Activated T-helper 1 cell treated with anti-CD3 and anti-CD28 coated beads, Interleukin-12 subunit alpha, Interleukin-12 subunit beta, Interleukin-2, Interleukin-4 antibody, amounts not matched to agents 30 ng/mL and 10 ng/mL and 1 ng/mL, durations not matched to agents 14 hours and 24 hours and 36 hours (primary cell): ENCODE measurements at regions not wholly inside any gene's neighbourhood (a gene's known extent, or its start where the extent isn't known, plus 50 kb on each side); places are given as distances from the start of the nearest gene placed in this dataset.

Source experiments
- DNase-seq: peaks from one replicate; pipeline ENCODE4 v3.0.0; 2021; ENCODE audit warnings: low spot score
- H3K27ac Mint-ChIP-seq: one replicate; pipeline ENCODE4 v1.8.0; 2021; ENCODE audit warnings: mild to moderate bottlenecking, mixed read lengths
- H3K27me3 Mint-ChIP-seq: one replicate; pipeline ENCODE4 v1.8.0; 2022; ENCODE audit warnings: mild to moderate bottlenecking, moderate library complexity, mixed read lengths; ENCODE audit not compliant: insufficient read depth
- H3K36me3 Mint-ChIP-seq: one replicate; pipeline ENCODE4 v1.8.0; 2021; ENCODE audit warnings: low read depth, mixed read lengths
- H3K4me1 Mint-ChIP-seq: one replicate; pipeline ENCODE4 v1.8.0; 2021; ENCODE audit warnings: low read depth, mixed read lengths
- H3K4me3 Mint-ChIP-seq: one replicate; pipeline ENCODE4 v1.8.0; 2021; ENCODE audit warnings: mild to moderate bottlenecking, moderate library complexity, mixed read lengths
- H3K9me3 Mint-ChIP-seq: one replicate; pipeline ENCODE4 v1.8.0; 2021; ENCODE audit warnings: mixed read lengths
- intact Hi-C: fragments of 100-400 bp; cut with micrococcal nuclease; formaldehyde crosslinking; loops from one replicate; pipeline ENCODE4 v1.15.1; 2024

GRCh38 chr6:165986311-165986913 is 181.2 kb downstream of the TBXT start:
- Mint-ChIP-seq H3K4me1 (no peaks in the 10 kb centered on the region), H3K36me3 (no peaks in the 10 kb centered on the region), H3K4me3 (no peak overlapping the region), H3K27ac (no peak overlapping the region), H3K9me3 (no peaks in the 10 kb centered on the region), H3K27me3 (peaks cover 38% of the 10 kb centered on the region)
- no peak for DNase-seq
- intact Hi-C loops, result loop anchor here (5.0 kb wide), 1 partner anchor 324 kb away; the partner anchor contains the start of gene PDE10A

GRCh38 chr6:165985806-165986299 is 181.8 kb downstream of the TBXT start:
- H3K27ac Mint-ChIP-seq, result no peak overlapping the region
- H3K4me3 Mint-ChIP-seq, result no peak overlapping the region
- H3K4me1 Mint-ChIP-seq, result no peaks in the 10 kb centered on the region
- intact Hi-C loops, result loop anchor here (5.0 kb wide), 1 partner anchor 324 kb away; the partner anchor contains the start of gene PDE10A
- H3K27me3 Mint-ChIP-seq, result peaks cover 38% of the 10 kb centered on the region
- no peaks in the 10 kb centered on the region for H3K9me3 Mint-ChIP-seq
- H3K36me3 Mint-ChIP-seq, result no peaks in the 10 kb centered on the region
- no peak for DNase-seq

DNA sequence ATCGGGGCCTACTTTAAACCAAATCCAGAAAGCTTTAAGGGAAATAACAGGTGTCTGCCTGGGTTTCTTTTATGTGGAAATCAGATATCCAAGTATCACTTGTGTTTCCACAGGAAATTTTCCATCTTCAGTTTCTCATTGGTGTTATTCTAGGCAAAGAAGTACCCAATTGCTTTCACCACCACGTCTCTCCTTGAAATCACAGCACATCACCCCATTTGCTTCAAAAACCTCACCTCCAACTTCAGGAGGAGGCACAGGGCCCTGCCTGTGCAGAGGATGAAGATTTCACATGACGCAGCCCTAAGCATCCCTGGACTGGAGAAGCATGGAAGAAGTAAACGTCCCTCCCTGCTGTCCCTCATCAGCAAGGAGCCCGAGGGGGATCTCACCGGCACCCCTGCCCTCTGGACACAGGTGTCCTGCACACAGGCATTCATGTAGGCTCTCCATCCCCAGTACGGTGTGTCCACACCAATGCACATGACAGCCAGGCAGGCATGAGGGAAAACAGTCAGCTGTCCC is 182.3 kb downstream of the TBXT start:
- Mint-ChIP-seq H3K27ac (no peak overlapping the region), H3K4me3 (no peak overlapping the region), H3K36me3 (no peaks in the 10 kb centered on the region), H3K27me3 (peaks cover 35% of the 10 kb centered on the region), H3K4me1 (no peaks in the 10 kb centered on the region), H3K9me3 (no peaks in the 10 kb centered on the region)
- intact Hi-C loops, result loop anchor here (5.0 kb wide), 1 partner anchor 323 kb away; the partner anchor contains the start of gene PDE10A
- no peak for DNase-seq

DNA sequence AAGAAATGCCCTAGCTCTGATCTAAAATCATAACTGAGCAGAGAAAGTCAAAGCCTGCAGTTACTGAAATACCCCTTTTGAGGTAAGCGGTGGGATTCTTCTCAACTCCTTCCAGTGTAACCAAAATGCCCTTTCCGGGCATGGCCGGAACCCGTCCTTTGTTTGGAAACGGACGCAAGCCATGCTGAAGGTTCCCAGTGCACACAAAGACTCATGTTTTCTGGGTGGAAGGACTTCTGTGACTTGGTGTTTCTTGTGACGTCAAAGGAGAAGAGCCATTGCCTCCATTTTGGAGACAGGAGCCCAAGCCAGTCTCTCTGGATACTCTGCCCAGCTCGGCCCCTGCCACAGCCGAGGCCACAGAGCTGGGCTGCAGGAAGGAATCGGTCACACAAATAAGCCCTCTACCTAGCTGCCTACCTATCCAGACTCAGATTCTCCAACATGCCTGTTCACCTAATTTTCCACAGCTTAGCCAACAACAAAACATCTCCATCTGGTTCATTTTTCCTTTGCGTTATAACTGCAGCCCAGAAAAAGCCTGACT is 182.8 kb downstream of the TBXT start:
- Mint-ChIP-seq H3K9me3 (no peaks in the 10 kb centered on the region), H3K4me3 (no peak overlapping the region), H3K36me3 (no peaks in the 10 kb centered on the region), H3K27ac (no peak overlapping the region), H3K27me3 (peaks cover 35% of the 10 kb centered on the region), H3K4me1 (no peaks in the 10 kb centered on the region)
- intact Hi-C loops, result loop anchor here (5.0 kb wide), 1 partner anchor 323 kb away; the partner anchor contains the start of gene PDE10A
- no peak for DNase-seq

DNA sequence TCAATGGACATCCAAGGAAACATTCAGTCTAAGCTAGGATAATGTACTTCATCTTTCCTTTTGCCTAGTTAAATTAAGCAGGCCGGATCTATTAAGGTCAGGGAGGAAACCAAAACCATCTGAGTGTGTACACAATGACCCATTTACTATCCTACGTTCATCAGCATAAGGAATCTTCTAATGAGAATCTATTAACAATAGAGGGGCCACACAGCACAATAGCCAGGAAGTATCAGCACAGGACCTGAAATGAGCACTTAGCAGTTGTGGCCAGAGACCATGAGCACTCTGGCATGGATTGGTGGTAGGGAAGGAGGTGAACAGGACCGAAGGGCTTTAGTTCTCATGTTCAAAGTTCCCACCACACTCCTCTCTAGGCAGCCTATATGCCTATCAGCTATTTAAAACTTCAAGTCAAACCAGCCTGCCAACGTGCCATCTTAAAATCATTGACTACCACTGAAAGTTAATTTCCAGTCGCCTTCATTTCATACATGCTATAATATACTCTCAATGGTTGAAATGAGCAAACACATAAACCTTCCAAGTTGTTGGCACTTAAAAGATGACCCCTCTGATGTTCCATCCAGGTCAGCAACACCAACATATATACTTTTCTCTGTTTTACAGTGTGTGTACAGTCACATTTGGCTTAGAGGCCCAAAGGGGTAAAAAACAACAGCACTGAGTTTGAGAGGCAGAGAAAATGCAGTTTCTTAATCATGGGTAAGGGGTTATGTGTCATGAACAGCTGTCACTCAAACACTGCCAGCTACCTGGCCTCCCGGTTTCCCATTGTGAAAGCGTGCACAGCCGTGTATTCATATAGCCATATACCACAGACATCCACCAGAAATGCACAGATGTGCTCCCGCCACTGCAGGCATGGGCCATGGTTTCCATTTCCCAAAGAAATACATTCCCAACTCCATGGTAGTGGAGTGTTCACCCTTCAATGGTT is 184.3 kb downstream of the TBXT start:
- DNase-seq, result no peak
- Mint-ChIP-seq H3K4me3 (no peak overlapping the region), H3K27me3 (peaks cover 28% of the 10 kb centered on the region), H3K9me3 (no peaks in the 10 kb centered on the region), H3K36me3 (no peaks in the 10 kb centered on the region), H3K27ac (no peak overlapping the region), H3K4me1 (no peaks in the 10 kb centered on the region)
- intact Hi-C loops, result no loop called here

GRCh38 chr6:165978476-165978875 is 189.2 kb downstream of the TBXT start:
- Mint-ChIP-seq H3K27ac (no peak overlapping the region), H3K36me3 (no peaks in the 10 kb centered on the region), H3K27me3 (peaks cover 9% of the 10 kb centered on the region), H3K4me3 (no peak overlapping the region), H3K9me3 (no peaks in the 10 kb centered on the region), H3K4me1 (no peaks in the 10 kb centered on the region)
- DNase-seq, result no peak
- intact Hi-C loops, result no loop called here

GRCh38 chr6:165976684-165977083 is 191.0 kb downstream of the TBXT start:
- no peak overlapping the region for H3K4me3 Mint-ChIP-seq

DNA sequence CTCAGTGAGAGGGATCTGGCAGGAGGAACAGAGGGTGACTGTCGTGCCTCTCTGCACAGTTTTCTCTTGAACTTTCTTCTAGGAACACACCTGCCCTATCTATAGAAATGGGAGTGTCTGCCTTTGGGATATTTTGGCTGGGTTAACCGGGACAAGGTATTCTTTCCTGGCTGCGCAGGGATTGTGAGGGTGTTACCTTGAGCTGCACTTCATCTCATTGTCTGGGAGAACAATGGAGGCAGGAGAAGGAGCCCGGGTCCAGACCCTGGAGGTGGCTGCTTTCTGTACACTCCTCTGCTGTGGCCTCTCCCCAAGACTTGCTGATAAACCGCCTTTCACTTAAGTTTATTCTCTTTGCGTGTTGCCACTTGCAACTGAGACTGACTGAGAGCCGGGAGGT is 192.8 kb downstream of the TBXT start:
- intact Hi-C loops, result no loop called here
- DNase-seq, result no peak
- H3K4me1 Mint-ChIP-seq, result no peaks in the 10 kb centered on the region
- H3K9me3 Mint-ChIP-seq, result no peaks in the 10 kb centered on the region
- H3K4me3 Mint-ChIP-seq, result no peak overlapping the region
- no peak overlapping the region for H3K27ac Mint-ChIP-seq
- H3K36me3 Mint-ChIP-seq, result no peaks in the 10 kb centered on the region
- H3K27me3 Mint-ChIP-seq, result peaks cover 2% of the 10 kb centered on the region

More at GRCh38 chr6:165976684-165977083, 191.0 kb downstream of the TBXT start:
- intact Hi-C loops, result no loop called here
- peaks cover 2% of the 10 kb centered on the region for H3K27me3 Mint-ChIP-seq
- no peak for DNase-seq
- H3K27ac Mint-ChIP-seq, result no peak overlapping the region
- no peaks in the 10 kb centered on the region for H3K4me1 Mint-ChIP-seq
- H3K9me3 Mint-ChIP-seq, result no peaks in the 10 kb centered on the region
- H3K36me3 Mint-ChIP-seq, result no peaks in the 10 kb centered on the region

GRCh38 chr6:165973473-165973872 is 194.2 kb downstream of the TBXT start:
- Mint-ChIP-seq H3K4me3 (no peak overlapping the region), H3K27ac (no peak overlapping the region), H3K36me3 (no peaks in the 10 kb centered on the region), H3K9me3 (no peaks in the 10 kb centered on the region), H3K4me1 (no peaks in the 10 kb centered on the region), H3K27me3 (peaks cover 2% of the 10 kb centered on the region)
- no peak for DNase-seq
- intact Hi-C loops, result no loop called here

DNA sequence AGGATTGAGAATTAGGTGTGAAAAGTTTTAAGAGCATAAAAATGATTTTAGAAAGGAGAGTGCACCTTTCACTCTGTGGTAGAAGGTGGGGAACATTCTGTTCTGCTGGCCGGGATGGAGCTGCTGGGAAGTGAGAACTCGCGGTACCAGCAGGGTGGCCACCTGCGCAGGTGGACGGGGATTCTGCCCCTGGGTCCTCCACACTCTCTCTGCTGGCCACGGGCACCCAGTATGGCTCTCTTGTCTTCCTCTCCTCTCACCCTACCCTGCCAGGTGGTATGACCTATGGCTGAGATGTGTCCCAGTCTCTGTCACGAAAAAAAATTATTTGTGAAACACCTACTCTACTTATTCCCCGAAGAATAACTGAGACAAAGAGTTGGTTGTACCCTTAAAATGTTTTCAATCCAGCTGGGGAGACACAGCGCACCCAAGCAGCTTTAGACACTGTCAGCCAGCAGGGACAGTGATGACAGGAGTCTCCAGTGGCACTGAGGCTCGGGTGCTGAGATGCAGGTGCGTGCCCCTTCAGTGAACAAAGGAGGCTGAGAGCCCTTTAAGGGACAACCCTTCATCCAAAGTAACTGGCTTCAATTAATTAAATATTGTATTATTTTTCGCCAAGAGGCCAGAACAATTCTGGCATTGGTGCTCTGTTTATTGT is 195.4 kb downstream of the TBXT start:
- Mint-ChIP-seq H3K9me3 (no peaks in the 10 kb centered on the region), H3K27ac (no peak overlapping the region), H3K4me1 (no peaks in the 10 kb centered on the region), H3K36me3 (no peaks in the 10 kb centered on the region), H3K4me3 (no peak overlapping the region), H3K27me3 (peaks cover 2% of the 10 kb centered on the region)
- no peak for DNase-seq
- intact Hi-C loops, result no loop called here

- H3K4me3 Mint-ChIP-seq, result no peak overlapping the region
- no peaks in the 10 kb centered on the region for H3K27me3 Mint-ChIP-seq
- intact Hi-C loops, result no loop called here
Observed at GRCh38 chr6:165971202-165971601, 196.4 kb downstream of the TBXT start.

GRCh38 chr6:165970001-165970400 is 197.7 kb downstream of the TBXT start:
- no peaks in the 10 kb centered on the region for H3K27me3 Mint-ChIP-seq
- no peak overlapping the region for H3K27ac Mint-ChIP-seq

More at GRCh38 chr6:165971202-165971601, 196.4 kb downstream of the TBXT start:
- no peaks in the 10 kb centered on the region for H3K9me3 Mint-ChIP-seq
- no peaks in the 10 kb centered on the region for H3K4me1 Mint-ChIP-seq
- no peaks in the 10 kb centered on the region for H3K36me3 Mint-ChIP-seq
- H3K27ac Mint-ChIP-seq, result no peak overlapping the region
- no peak for DNase-seq

More at GRCh38 chr6:165970001-165970400, 197.7 kb downstream of the TBXT start:
- H3K9me3 Mint-ChIP-seq, result no peaks in the 10 kb centered on the region
- H3K36me3 Mint-ChIP-seq, result no peaks in the 10 kb centered on the region
- DNase-seq, result no peak
- H3K4me3 Mint-ChIP-seq, result no peak overlapping the region
- intact Hi-C loops, result no loop called here
- H3K4me1 Mint-ChIP-seq, result no peaks in the 10 kb centered on the region
